Subcutaneous abdominal adipose tissue (tissue), 5 donors: ENCODE measurements at regions not wholly inside any gene's neighbourhood (a gene's known extent, or its start where the extent isn't known, plus 50 kb on each side); places are given as distances from the start of the nearest gene placed in this dataset.
"Not testable (repeated sequence)": the region's sequence is repeated elsewhere in the genome, so short reads cannot be mapped to it uniquely, and the experiment has no call there.

Source experiments
- H3K27ac ChIP-seq: one replicate; pipeline ENCODE4 v1.7.0; 2013; ENCODE audit warnings: low read depth, mild to moderate bottlenecking, inconsistent platforms, low read length, moderate library complexity
- H3K27me3 ChIP-seq, 5 donors: one replicate each; pipeline ENCODE4 v1.7.0; 2013; ENCODE audit warnings: low read length in 5 of 5, inconsistent platforms in 1 of 5; ENCODE audit not compliant: control insufficient read depth in 5 of 5, insufficient read depth in 4 of 5
- H3K36me3 ChIP-seq, 5 donors: one replicate each; pipeline ENCODE4 v1.7.0; 2013; ENCODE audit warnings: low read length in 5 of 5; ENCODE audit not compliant: control insufficient read depth in 5 of 5, insufficient read depth in 5 of 5
- H3K4me1 ChIP-seq, 5 donors: one replicate each; pipeline ENCODE4 v1.7.0; 2013; ENCODE audit warnings: low read length in 5 of 5, mild to moderate bottlenecking in 3 of 5, moderate library complexity in 1 of 5; ENCODE audit not compliant: control insufficient read depth in 5 of 5, insufficient read depth in 5 of 5
- H3K4me3 ChIP-seq, 5 donors: one replicate each; pipeline ENCODE4 v1.7.0; 2013; ENCODE audit warnings: low read length in 5 of 5, low read depth in 1 of 5
- H3K9ac ChIP-seq, 5 donors: one replicate each; pipeline ENCODE4 v1.7.0; 2013; ENCODE audit warnings: low read length in 5 of 5, mild to moderate bottlenecking in 4 of 5, moderate library complexity in 3 of 5
- H3K9me3 ChIP-seq, 5 donors: one replicate each; pipeline ENCODE4 v1.7.0; 2013; ENCODE audit warnings: low read length in 5 of 5; ENCODE audit not compliant: control insufficient read depth in 5 of 5
- donor health status: healthy.
- donor health status: healthy.
- donor health status: healthy.
- donor health status: healthy.
- donor health status: healthy.

- H3K27ac ChIP-seq, result no peak overlapping the region
- no peaks in the 10 kb centered on the region for H3K9me3 ChIP-seq
- no peaks in the 10 kb centered on the region for H3K36me3 ChIP-seq
- no peak overlapping the region for H3K9ac ChIP-seq
- H3K27me3 ChIP-seq, result no peaks in the 10 kb centered on the region
- H3K4me1 ChIP-seq, result no peaks in the 10 kb centered on the region
- H3K4me3 ChIP-seq, result no peak overlapping the region
Measured at GRCh38 chr1:157460381-157460780, 91.9 kb downstream of the FCRL5 start.

- Histone ChIP-seq H3K36me3 (no peaks in the 10 kb centered on the region), H3K9me3 (no peaks in the 10 kb centered on the region), H3K27me3 (no peaks in the 10 kb centered on the region), H3K4me1 (no peaks in the 10 kb centered on the region), H3K4me3 (no peak overlapping the region), H3K27ac (no peak overlapping the region), H3K9ac (no peak overlapping the region)
Measured at GRCh38 chr1:157457279-157457678, 95.0 kb downstream of the FCRL5 start.

- no peak overlapping the region for H3K4me3 ChIP-seq
Measured at GRCh38 chr1:157455318-157455717, 97.0 kb downstream of the FCRL5 start.

GRCh38 chr1:157450106-157450505 is 102.2 kb downstream of the FCRL5 start:
- no peak overlapping the region for H3K4me3 ChIP-seq
- H3K27me3 ChIP-seq, result no peaks in the 10 kb centered on the region
- no peaks in the 10 kb centered on the region for H3K36me3 ChIP-seq
- no peak overlapping the region for H3K27ac ChIP-seq
- H3K9me3 ChIP-seq, result no peaks in the 10 kb centered on the region
- H3K9ac ChIP-seq, result no peak overlapping the region
- no peaks in the 10 kb centered on the region for H3K4me1 ChIP-seq

More at GRCh38 chr1:157455318-157455717, 97.0 kb downstream of the FCRL5 start:
- no peaks in the 10 kb centered on the region for H3K9me3 ChIP-seq
- H3K27me3 ChIP-seq, result no peaks in the 10 kb centered on the region
- no peaks in the 10 kb centered on the region for H3K36me3 ChIP-seq
- no peak overlapping the region for H3K9ac ChIP-seq
- no peaks in the 10 kb centered on the region for H3K4me1 ChIP-seq
- H3K27ac ChIP-seq, result no peak overlapping the region

GRCh38 chr1:157448636-157449035 is 103.7 kb downstream of the FCRL5 start:
- H3K9ac ChIP-seq, result no peak overlapping the region

GRCh38 chr1:157446356-157446755 is 106.0 kb downstream of the FCRL5 start:
- H3K4me3 ChIP-seq, H3K9me3 ChIP-seq, H3K27me3 ChIP-seq, H3K36me3 ChIP-seq, H3K4me1 ChIP-seq, H3K9ac ChIP-seq, H3K27ac ChIP-seq: not testable (repeated sequence)

More at GRCh38 chr1:157448636-157449035, 103.7 kb downstream of the FCRL5 start:
- Histone ChIP-seq H3K36me3 (no peaks in the 10 kb centered on the region), H3K4me1 (no peaks in the 10 kb centered on the region), H3K9me3 (no peaks in the 10 kb centered on the region), H3K4me3 (no peak overlapping the region), H3K27me3 (no peaks in the 10 kb centered on the region), H3K27ac (no peak overlapping the region)

- H3K36me3 ChIP-seq, H3K9me3 ChIP-seq, H3K27ac ChIP-seq, H3K4me3 ChIP-seq, H3K9ac ChIP-seq, H3K27me3 ChIP-seq, H3K4me1 ChIP-seq: not testable (repeated sequence)
Measured at GRCh38 chr1:157445616-157446140, 106.6 kb downstream of the FCRL5 start.

- peaks cover 0 to 9% (median 0%) of the 10 kb centered on the region in 5 donors for H3K4me1 ChIP-seq
- no peaks in the 10 kb centered on the region for H3K27me3 ChIP-seq
- H3K4me3 ChIP-seq, result no peak overlapping the region
- H3K27ac ChIP-seq, result no peak overlapping the region
- no peaks in the 10 kb centered on the region for H3K36me3 ChIP-seq
- no peak overlapping the region for H3K9ac ChIP-seq
- H3K9me3 ChIP-seq, result no peaks in the 10 kb centered on the region
Measured at GRCh38 chr1:157442065-157442464, 110.2 kb downstream of the FCRL5 start.

- Histone ChIP-seq H3K36me3 (no peaks in the 10 kb centered on the region), H3K4me3 (no peak overlapping the region), H3K9ac (no peak overlapping the region), H3K27me3 (no peaks in the 10 kb centered on the region), H3K9me3 (no peaks in the 10 kb centered on the region), H3K4me1 (peaks cover 0 to 9% (median 0%) of the 10 kb centered on the region in 5 donors), H3K27ac (no peak overlapping the region)
Measured at GRCh38 chr1:157439302-157439954, 112.9 kb downstream of the FCRL5 start.

GRCh38 chr1:157438613-157439012 is 113.7 kb downstream of the FCRL5 start:
- no peak overlapping the region for H3K27ac ChIP-seq
- H3K9me3 ChIP-seq, result no peaks in the 10 kb centered on the region
- H3K9ac ChIP-seq, result no peak overlapping the region
- no peak overlapping the region for H3K4me3 ChIP-seq
- H3K27me3 ChIP-seq, result no peaks in the 10 kb centered on the region
- peaks cover 0 to 9% (median 0%) of the 10 kb centered on the region in 5 donors for H3K4me1 ChIP-seq
- H3K36me3 ChIP-seq, result no peaks in the 10 kb centered on the region
